IMR-90 (cell line): ENCODE measurements at regions not wholly inside any gene's neighbourhood (a gene's known extent, or its start where the extent isn't known, plus 50 kb on each side); places are given as distances from the start of the nearest gene placed in this dataset.

Experiments
- ATAC-seq: fragments of 200-7000 bp; cut with Tn5 transposase; 2 replicates; pipeline ENCODE4 v1.9.1; 2020; ENCODE audit warnings: low read depth, mild to moderate bottlenecking, moderate library complexity
- BruUV-seq: library from RNA; stranded (reverse); fragments of 400-500 nt; replicated peaks from 2 replicates; lab custom pipeline; 2021; lab: Mats Ljungman, UMichigan
- CTCF ChIA-PET: fragments of 300-600 bp; formaldehyde crosslinking; extraction: SDS; loops from one replicate; lab custom pipeline; 2021; ENCODE audit warnings: antibody characterized with exemption; lab: Yijun Ruan, JAX
- POLR2A ChIA-PET: fragments of 300-600 bp; sonication (Branson Sonifier 250); formaldehyde crosslinking; loops from one replicate; lab custom pipeline; 2022; ENCODE audit warnings: antibody characterized with exemption; ENCODE audit not compliant: unreplicated experiment; lab: Charles Lee
- DNase-seq: peaks from one replicate; pipeline ENCODE4 v3.0.0; 2013
- H2AFZ ChIP-seq: replicated peaks from 2 replicates; pipeline ENCODE3; 2013; ENCODE audit warnings: low read length, mild to moderate bottlenecking; ENCODE audit not compliant: poor library complexity
- H2AK5ac ChIP-seq: 2 replicates; pipeline ENCODE4 v1.6.1; 2013; ENCODE audit warnings: low read depth, low read length, inconsistent platforms
- H2AK9ac ChIP-seq: replicated peaks from 2 replicates; pipeline ENCODE3; 2013; ENCODE audit warnings: mild to moderate bottlenecking, low read depth, low read length, moderate library complexity; ENCODE audit not compliant: poor library complexity
- H2BK120ac ChIP-seq: 2 replicates; pipeline ENCODE4 v1.6.1; 2013; ENCODE audit warnings: low read depth, low read length, inconsistent platforms
- H2BK15ac ChIP-seq: 3 replicates; pipeline ENCODE4 v1.6.1; 2013; ENCODE audit warnings: low read depth, low read length, inconsistent platforms
- H2BK20ac ChIP-seq: 2 replicates; pipeline ENCODE4 v1.6.1; 2013; ENCODE audit warnings: low read depth, mild to moderate bottlenecking, inconsistent platforms, low read length, moderate library complexity
- H2BK5ac ChIP-seq: 2 replicates; pipeline ENCODE4 v1.6.1; 2013; ENCODE audit warnings: mild to moderate bottlenecking, low read depth, low read length, inconsistent platforms; ENCODE audit not compliant: poor library complexity, severe bottlenecking
- H3K14ac ChIP-seq: replicated peaks from 2 replicates; pipeline ENCODE4 v1.6.1; 2013; ENCODE audit warnings: low read depth, low read length, inconsistent platforms
- H3K18ac ChIP-seq: 2 replicates; pipeline ENCODE4 v1.6.1; 2013; ENCODE audit warnings: low read depth, low read length, control low read depth
- H3K23ac ChIP-seq: 2 replicates; pipeline ENCODE4 v1.6.1; 2013; ENCODE audit warnings: low read depth, low read length, inconsistent platforms
- H3K27ac ChIP-seq: 2 replicates; pipeline ENCODE4 v1.5.1; 2013; ENCODE audit warnings: mild to moderate bottlenecking, control low read depth, low read length; ENCODE audit not compliant: insufficient read depth
- H3K27me3 ChIP-seq: 2 replicates; pipeline ENCODE4 v1.6.1; 2013; ENCODE audit warnings: low read length; ENCODE audit not compliant: control insufficient read depth, insufficient read depth
- H3K36me3 ChIP-seq: 2 replicates; pipeline ENCODE4 v1.6.1; 2013; ENCODE audit warnings: low read length, mixed read lengths; ENCODE audit not compliant: control insufficient read depth, insufficient read depth
- H3K4ac ChIP-seq: 2 replicates; pipeline ENCODE4 v1.6.1; 2013; ENCODE audit warnings: low read depth, low read length, inconsistent platforms
- H3K4me1 ChIP-seq: 2 replicates; pipeline ENCODE4 v1.6.1; 2013; ENCODE audit warnings: low read length, mixed read lengths; ENCODE audit not compliant: control insufficient read depth, insufficient read depth
- H3K4me2 ChIP-seq: 2 replicates; pipeline ENCODE4 v1.6.1; 2013; ENCODE audit warnings: low read depth, mild to moderate bottlenecking, control low read depth, low read length, moderate library complexity
- H3K4me3 ChIP-seq: 2 replicates; pipeline ENCODE4 v1.5.1; 2013; ENCODE audit warnings: low read depth, mild to moderate bottlenecking, control low read depth, low read length, moderate library complexity; ENCODE audit not compliant: insufficient read depth
- H3K56ac ChIP-seq: 2 replicates; pipeline ENCODE4 v1.6.1; 2013; ENCODE audit warnings: low read length, inconsistent platforms; ENCODE audit not compliant: insufficient read depth; ENCODE audit errors: extremely low read depth
- H3K79me1 ChIP-seq, 2 experiments: 2 replicates each; pipeline ENCODE4 v1.6.1; 2013; ENCODE audit warnings: low read length in 2 of 2, inconsistent platforms in 1 of 2, low read depth in 1 of 2
- H3K9ac ChIP-seq: 2 replicates; pipeline ENCODE4 v1.6.1; 2013; ENCODE audit warnings: low read depth, low read length, control low read depth
- H3K9me1 ChIP-seq: 2 replicates; pipeline ENCODE4 v1.6.1; 2013; ENCODE audit warnings: low read length, inconsistent platforms; ENCODE audit not compliant: insufficient read depth
- H3K9me3 ChIP-seq: 2 replicates; pipeline ENCODE4 v1.6.1; 2013; ENCODE audit warnings: low read length; ENCODE audit not compliant: control insufficient read depth, insufficient read depth
- H4K20me1 ChIP-seq: 2 replicates; pipeline ENCODE4 v1.6.1; 2013; ENCODE audit warnings: low read length, inconsistent platforms; ENCODE audit not compliant: insufficient read depth
- H4K5ac ChIP-seq: 2 replicates; pipeline ENCODE4 v1.6.1; 2013; ENCODE audit warnings: mild to moderate bottlenecking, low read depth, low read length, control low read depth
- H4K8ac ChIP-seq, 2 experiments: 2 replicates each; pipeline ENCODE4 v1.6.1; 2013; ENCODE audit warnings: low read depth in 2 of 2, low read length in 2 of 2, control low read depth in 1 of 2, inconsistent platforms in 1 of 2
- H4K91ac ChIP-seq: 2 replicates; pipeline ENCODE4 v1.6.1; 2013; ENCODE audit warnings: low read depth, low read length, inconsistent platforms; ENCODE audit not compliant: insufficient read depth
- BHLHE40 ChIP-seq: fragments of 150-350 bp; IDR thresholded peaks from 2 replicates; pipeline ENCODE4 v1.6.1; 2016; ENCODE audit warnings: mild to moderate bottlenecking, low read depth, low read length
- CEBPB ChIP-seq: IDR thresholded peaks from 2 replicates; pipeline ENCODE4 v1.6.1; 2012; ENCODE audit warnings: low read depth, low read length, improper control_type of control experiment
- CHD1 ChIP-seq: IDR thresholded peaks from 2 replicates; pipeline ENCODE4 v1.6.1; 2012; ENCODE audit warnings: low read depth, low read length, improper control_type of control experiment
- FOS ChIP-seq: fragments of 150-350 bp; IDR thresholded peaks from 2 replicates; pipeline ENCODE4 v1.6.1; 2016; ENCODE audit warnings: low read depth, low read length
- MAFK ChIP-seq: IDR thresholded peaks from 2 replicates; pipeline ENCODE4 v1.6.1; 2012; ENCODE audit warnings: low read depth, low read length, improper control_type of control experiment
- MAZ ChIP-seq: IDR thresholded peaks from 2 replicates; pipeline ENCODE4 v1.6.1; 2012; ENCODE audit warnings: low read depth, mild to moderate bottlenecking, low read length, improper control_type of control experiment, moderate library complexity, borderline replicate concordance
- MXI1 ChIP-seq: IDR thresholded peaks from 2 replicates; pipeline ENCODE4 v1.6.1; 2012; ENCODE audit warnings: low read depth, mild to moderate bottlenecking, low read length, moderate library complexity, borderline replicate concordance
- NFE2L2 ChIP-seq: fragments of 150-350 bp; IDR thresholded peaks from 2 replicates; pipeline ENCODE4 v1.6.1; 2016; ENCODE audit warnings: low read depth, mild to moderate bottlenecking, low read length
- POLR2A ChIP-seq: IDR thresholded peaks from 2 replicates; pipeline ENCODE4 v1.6.1; 2012; ENCODE audit warnings: mild to moderate bottlenecking, low read depth, low read length
- RAD21 ChIP-seq: IDR thresholded peaks from 2 replicates; pipeline ENCODE4 v1.6.1; 2012; ENCODE audit warnings: low read length, improper control_type of control experiment
- RCOR1 ChIP-seq: IDR thresholded peaks from 2 replicates; pipeline ENCODE4 v1.6.1; 2012; ENCODE audit warnings: mild to moderate bottlenecking, low read length, improper control_type of control experiment; ENCODE audit not compliant: insufficient replicate concordance
- RFX5 ChIP-seq: IDR thresholded peaks from 2 replicates; pipeline ENCODE4 v1.8.0; 2012; ENCODE audit warnings: low read depth, mild to moderate bottlenecking, low read length, moderate library complexity
- SMC3 ChIP-seq: fragments of 150-350 bp; IDR thresholded peaks from 2 replicates; pipeline ENCODE4 v1.6.1; 2016; ENCODE audit warnings: low read depth, mild to moderate bottlenecking, antibody characterized with exemption, low read length, moderate library complexity
- dilution Hi-C: fragments of 300-500 bp; cut with HindIII; formaldehyde crosslinking; loops from one replicate; pipeline ENCODE4 v1.14.3; 2018; ENCODE audit warnings: low sequenced_read_pairs; ENCODE audit not compliant: unreplicated experiment
- in situ Hi-C: fragments of 300-500 bp; cut with MboI; formaldehyde crosslinking; loops from 3 replicates; pipeline ENCODE4 v1.14.3; 2019; ENCODE audit warnings: low sequenced_read_pairs, inconsistent platforms, mixed read lengths
- intact Hi-C: fragments of 100-400 bp; cut with micrococcal nuclease; formaldehyde crosslinking; loops from 2 replicates; pipeline ENCODE4 v1.10.0; 2022
- TF ChIP-seq, protein P1 (sequence below): conservative IDR thresholded peaks from 2 replicates; pipeline ENCODE4 v1.5.1; 2012; ENCODE audit warnings: mild to moderate bottlenecking, low read depth, low read length, improper control_type of control experiment
- TF ChIP-seq, protein P2 (sequence below): fragments of 150-350 bp; IDR thresholded peaks from 2 replicates; pipeline ENCODE4 v1.6.1; 2016; ENCODE audit warnings: low read depth, mild to moderate bottlenecking, low read length, moderate library complexity, borderline replicate concordance
- TF ChIP-seq, protein P3 (sequence below): fragments of 150-350 bp; IDR thresholded peaks from 2 replicates; pipeline ENCODE4 v1.6.1; 2017; ENCODE audit warnings: mild to moderate bottlenecking, antibody characterized with exemption, low read length, low read depth

DNA sequence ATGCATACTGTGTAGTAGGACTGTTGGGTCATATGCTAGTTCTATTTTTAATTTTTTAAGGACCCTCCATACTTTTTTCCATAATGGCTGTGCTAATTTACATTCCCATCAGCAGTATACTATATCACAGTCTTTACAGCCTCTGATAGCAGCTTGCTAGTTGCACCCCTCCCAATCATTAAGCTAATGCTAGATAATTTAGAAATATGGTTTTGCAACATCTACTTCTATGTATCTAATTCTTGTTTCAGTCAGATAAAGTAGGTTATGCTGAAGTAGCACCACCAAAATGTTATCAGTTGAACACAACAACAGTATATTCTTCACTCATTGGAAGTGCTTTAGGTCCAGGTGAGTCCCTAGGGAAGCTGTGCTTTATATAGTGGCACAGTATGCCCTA lies 522.7 kb upstream of the HTR2C start:
- H4K20me1 ChIP-seq, result no peaks in the 10 kb centered on the region
- H3K27me3 ChIP-seq, result no peaks in the 10 kb centered on the region
- ATAC-seq (no peak), DNase-seq (no peak)
- H2AK5ac ChIP-seq, result no peak overlapping the region
- no peak overlapping the region for H2BK15ac ChIP-seq
- no peak overlapping the region for H3K4ac ChIP-seq
- CTCF ChIA-PET, result no interaction called here
- no peak overlapping the region for H4K91ac ChIP-seq
- H3K36me3 ChIP-seq, result no peaks in the 10 kb centered on the region
- TF ChIP-seq SMC3 (no peak), FOS (no peak), BHLHE40 (no peak), RAD21 (no peak), MXI1 (no peak), RCOR1 (no peak), MAZ (no peak), CHD1 (no peak), MAFK (no peak), NFE2L2 (no peak), RFX5 (no peak), CEBPB (no peak), POLR2A (no peak)
- TF ChIP-seq, protein P1, sequence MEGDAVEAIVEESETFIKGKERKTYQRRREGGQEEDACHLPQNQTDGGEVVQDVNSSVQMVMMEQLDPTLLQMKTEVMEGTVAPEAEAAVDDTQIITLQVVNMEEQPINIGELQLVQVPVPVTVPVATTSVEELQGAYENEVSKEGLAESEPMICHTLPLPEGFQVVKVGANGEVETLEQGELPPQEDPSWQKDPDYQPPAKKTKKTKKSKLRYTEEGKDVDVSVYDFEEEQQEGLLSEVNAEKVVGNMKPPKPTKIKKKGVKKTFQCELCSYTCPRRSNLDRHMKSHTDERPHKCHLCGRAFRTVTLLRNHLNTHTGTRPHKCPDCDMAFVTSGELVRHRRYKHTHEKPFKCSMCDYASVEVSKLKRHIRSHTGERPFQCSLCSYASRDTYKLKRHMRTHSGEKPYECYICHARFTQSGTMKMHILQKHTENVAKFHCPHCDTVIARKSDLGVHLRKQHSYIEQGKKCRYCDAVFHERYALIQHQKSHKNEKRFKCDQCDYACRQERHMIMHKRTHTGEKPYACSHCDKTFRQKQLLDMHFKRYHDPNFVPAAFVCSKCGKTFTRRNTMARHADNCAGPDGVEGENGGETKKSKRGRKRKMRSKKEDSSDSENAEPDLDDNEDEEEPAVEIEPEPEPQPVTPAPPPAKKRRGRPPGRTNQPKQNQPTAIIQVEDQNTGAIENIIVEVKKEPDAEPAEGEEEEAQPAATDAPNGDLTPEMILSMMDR, result no peak
- TF ChIP-seq, protein P2, sequence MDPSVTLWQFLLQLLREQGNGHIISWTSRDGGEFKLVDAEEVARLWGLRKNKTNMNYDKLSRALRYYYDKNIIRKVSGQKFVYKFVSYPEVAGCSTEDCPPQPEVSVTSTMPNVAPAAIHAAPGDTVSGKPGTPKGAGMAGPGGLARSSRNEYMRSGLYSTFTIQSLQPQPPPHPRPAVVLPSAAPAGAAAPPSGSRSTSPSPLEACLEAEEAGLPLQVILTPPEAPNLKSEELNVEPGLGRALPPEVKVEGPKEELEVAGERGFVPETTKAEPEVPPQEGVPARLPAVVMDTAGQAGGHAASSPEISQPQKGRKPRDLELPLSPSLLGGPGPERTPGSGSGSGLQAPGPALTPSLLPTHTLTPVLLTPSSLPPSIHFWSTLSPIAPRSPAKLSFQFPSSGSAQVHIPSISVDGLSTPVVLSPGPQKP, result no peak
- TF ChIP-seq, protein P3, sequence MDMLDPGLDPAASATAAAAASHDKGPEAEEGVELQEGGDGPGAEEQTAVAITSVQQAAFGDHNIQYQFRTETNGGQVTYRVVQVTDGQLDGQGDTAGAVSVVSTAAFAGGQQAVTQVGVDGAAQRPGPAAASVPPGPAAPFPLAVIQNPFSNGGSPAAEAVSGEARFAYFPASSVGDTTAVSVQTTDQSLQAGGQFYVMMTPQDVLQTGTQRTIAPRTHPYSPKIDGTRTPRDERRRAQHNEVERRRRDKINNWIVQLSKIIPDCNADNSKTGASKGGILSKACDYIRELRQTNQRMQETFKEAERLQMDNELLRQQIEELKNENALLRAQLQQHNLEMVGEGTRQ, result no peak
- no peak overlapping the region for H2BK120ac ChIP-seq
- H2BK5ac ChIP-seq, result no peak overlapping the region
- POLR2A ChIA-PET, result no interaction called here
- no peak overlapping the region for H3K23ac ChIP-seq
- no peak overlapping the region for H3K9ac ChIP-seq
- no peaks in the 10 kb centered on the region; the same call in 1 of the 2 replicates for H3K9me3 ChIP-seq
- H3K79me1 ChIP-seq, result no peaks in the 10 kb centered on the region
- no peak overlapping the region for H3K18ac ChIP-seq
- in situ Hi-C loops, result no loop called here
- no peak overlapping the region for H4K5ac ChIP-seq
- H3K56ac ChIP-seq, result no peak overlapping the region
- H3K4me3 ChIP-seq, result no peak overlapping the region
- no peak overlapping the region for H2AFZ ChIP-seq
- no peak overlapping the region for H3K4me2 ChIP-seq
- H4K8ac ChIP-seq, result no peak overlapping the region
- H3K4me1 ChIP-seq, result no peaks in the 10 kb centered on the region
- H2BK20ac ChIP-seq, result no peak overlapping the region
- intact Hi-C loops, result no loop called here
- H3K9me1 ChIP-seq, result no peaks in the 10 kb centered on the region
- H3K14ac ChIP-seq, result no peak overlapping the region
- no peak overlapping the region for H2AK9ac ChIP-seq
- BruUV-seq, result no TSS peak
- dilution Hi-C loops, result no loop called here
- no peak overlapping the region for H3K27ac ChIP-seq
